Pancreas (tissue), 10 donors: ENCODE measurements at regions not wholly inside any gene's neighbourhood (a gene's known extent, or its start where the extent isn't known, plus 50 kb on each side); places are given as distances from the start of the nearest gene placed in this dataset.
A peak's percentile ranks its signal among the peaks of the same experiment; 100 is the strongest.

Experiments
- ATAC-seq, 4 donors: fragments of 200-7000 bp; cut with Tn5 transposase; one replicate each; pipeline versions ENCODE4 v1.8.0 to v1.9.1; 2020; ENCODE audit warnings: mild to moderate bottlenecking in 4 of 4, moderate library complexity in 4 of 4
- DNase-seq, 6 donors: peaks; one replicate each; pipeline ENCODE4 v3.0.0-alpha.2; 2020
- FAIRE-seq: peaks from 2 replicates; lab custom pipeline; 2012; peaks lifted over from hg19 to GRCh38; lab: Jason Lieb, UNC
- H3K27ac ChIP-seq, 4 donors: fragments of 200-600 bp; sonication (generic); 1 replicate in 3 of 4; 2 replicates in 1 of 4; pipeline versions ENCODE4 v1.5.0 to v1.8.0; 2020
- H3K27me3 ChIP-seq, 4 donors: fragments of 200-600 bp; one replicate each; pipeline ENCODE4 v1.8.0; 2021
- H3K36me3 ChIP-seq, 3 donors: fragments of 200-600 bp; sonication (generic) in 1 of 3; one replicate each; pipeline versions ENCODE4 v1.5.0 to v1.8.0; 2020 to 2021
- H3K4me1 ChIP-seq, 3 donors: fragments of 200-600 bp; one replicate each; pipeline ENCODE4 v1.8.0; 2021
- H3K4me3 ChIP-seq, 4 donors: fragments of 200-600 bp; sonication (generic) in 2 of 4; one replicate each; pipeline versions ENCODE4 v1.5.0 to v1.8.0; 2020 to 2021
- H3K9me3 ChIP-seq, 4 donors: fragments of 200-600 bp; one replicate each; pipeline ENCODE4 v1.8.0; 2021
- WGBS, 2 donors: extraction: QIAGEN DNeasy Blood & Tissue Kit; methylation state at CpG; one replicate each; pipeline ENCODE4 v1.1.7; 2013; 5-methylcytosine and 5-hydroxymethylcytosine counted together
- intact Hi-C, 3 donors: fragments of 100-400 bp; cut with DNase I; formaldehyde crosslinking; loops; one replicate each; pipeline versions ENCODE4 v1.11.1 to v1.14.2; 2022
- TF ChIP-seq, protein P1 (sequence below), 4 donors: fragments of 200-600 bp; sonication (generic) in 3 of 4; IDR thresholded peaks; one replicate each; pipeline versions ENCODE4 v1.5.0 to v1.8.0; 2021; ENCODE audit warnings: antibody characterized with exemption in 4 of 4
- donor health status: healthy with polysubstance abuse.
- donor health status: DM: no; HTN: no; CAD: no; lungs with moderate emphysema.
- donor health status: DM: no; HTN: no; CAD: no.
- donor health status: control.
- donor health status: control.
- donor health status: Bipolar disorder and iron deficiency.
- donor health status: DM: yes; HTN: yes; CAD: no.
- donor health status: DM: no; HTN: no; CAD: no.
- donor health status: DM: no; HTN: no; CAD: no.
- donor health status: DM: yes; HTN: yes; CAD: no.

DNA sequence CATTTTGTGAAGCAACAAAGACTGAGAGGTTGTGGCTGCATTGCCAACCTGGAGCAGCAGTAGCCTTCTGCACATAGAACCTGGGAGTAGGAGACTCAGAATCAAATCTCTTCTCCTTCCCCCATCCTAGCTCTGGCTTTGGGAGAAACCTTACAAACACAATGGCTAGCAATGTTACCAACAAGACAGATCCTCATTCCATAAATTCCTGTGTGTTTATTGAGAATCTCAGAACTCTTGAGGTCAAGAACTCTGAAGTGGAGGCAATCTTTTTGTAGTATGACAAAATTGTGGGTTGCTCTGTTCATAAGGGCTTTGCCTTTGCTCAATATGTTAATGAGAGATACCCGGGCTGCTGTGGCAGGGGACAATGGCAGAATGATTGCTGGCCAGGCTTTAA, 406.7 kb upstream of the SPANXN1 start:
- WGBS, 2 donors = 10 to 23% methylated on average over 1 of the region's 1 CpG

DNA sequence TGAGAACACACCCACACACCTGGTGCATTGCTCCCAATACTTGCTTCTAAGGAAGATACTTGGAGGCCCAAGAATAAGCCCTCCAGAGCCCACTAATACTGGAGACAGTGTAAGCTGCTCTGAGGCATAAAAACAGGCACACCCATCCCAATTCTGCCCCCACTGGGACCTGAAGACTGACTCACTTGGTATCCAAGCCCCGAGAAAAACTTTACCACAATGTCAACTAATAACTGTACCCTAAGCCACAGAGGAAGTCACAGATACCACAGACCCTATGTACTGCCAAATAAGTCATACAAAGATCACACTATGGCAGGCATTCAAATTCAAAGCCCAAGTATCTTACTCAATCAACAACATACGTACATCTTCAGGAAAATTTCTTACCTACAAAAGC, 398.2 kb upstream of the SPANXN1 start:
- ATAC-seq (no peak), FAIRE-seq (no peak), DNase-seq (no peak)
- H3K27me3 ChIP-seq = no peaks in the 10 kb centered on the region
- intact Hi-C loops = no loop called here
- H3K36me3 ChIP-seq = no peaks in the 10 kb centered on the region
- no peaks in the 10 kb centered on the region for H3K4me1 ChIP-seq
- TF ChIP-seq, protein P1, sequence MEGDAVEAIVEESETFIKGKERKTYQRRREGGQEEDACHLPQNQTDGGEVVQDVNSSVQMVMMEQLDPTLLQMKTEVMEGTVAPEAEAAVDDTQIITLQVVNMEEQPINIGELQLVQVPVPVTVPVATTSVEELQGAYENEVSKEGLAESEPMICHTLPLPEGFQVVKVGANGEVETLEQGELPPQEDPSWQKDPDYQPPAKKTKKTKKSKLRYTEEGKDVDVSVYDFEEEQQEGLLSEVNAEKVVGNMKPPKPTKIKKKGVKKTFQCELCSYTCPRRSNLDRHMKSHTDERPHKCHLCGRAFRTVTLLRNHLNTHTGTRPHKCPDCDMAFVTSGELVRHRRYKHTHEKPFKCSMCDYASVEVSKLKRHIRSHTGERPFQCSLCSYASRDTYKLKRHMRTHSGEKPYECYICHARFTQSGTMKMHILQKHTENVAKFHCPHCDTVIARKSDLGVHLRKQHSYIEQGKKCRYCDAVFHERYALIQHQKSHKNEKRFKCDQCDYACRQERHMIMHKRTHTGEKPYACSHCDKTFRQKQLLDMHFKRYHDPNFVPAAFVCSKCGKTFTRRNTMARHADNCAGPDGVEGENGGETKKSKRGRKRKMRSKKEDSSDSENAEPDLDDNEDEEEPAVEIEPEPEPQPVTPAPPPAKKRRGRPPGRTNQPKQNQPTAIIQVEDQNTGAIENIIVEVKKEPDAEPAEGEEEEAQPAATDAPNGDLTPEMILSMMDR (IDR thresholded peaks at IDR 0.05) = no peak
- H3K9me3 ChIP-seq = no peaks in the 10 kb centered on the region
- 43 to 55% methylated on average over 2 of the region's 2 CpGs for WGBS, 2 donors
- H3K27ac ChIP-seq = no peak overlapping the region
- no peak overlapping the region for H3K4me3 ChIP-seq

More for the DNA sequence above, 406.7 kb upstream of the SPANXN1 start:
- Histone ChIP-seq H3K27me3 (no peaks in the 10 kb centered on the region), H3K9me3 (no peaks in the 10 kb centered on the region), H3K27ac (no peak overlapping the region), H3K4me1 (no peaks in the 10 kb centered on the region), H3K4me3 (no peak overlapping the region), H3K36me3 (no peaks in the 10 kb centered on the region)
- ATAC-seq (no peak), DNase-seq (no peak), FAIRE-seq (no peak)
- TF ChIP-seq, protein P1 (IDR thresholded peaks at IDR 0.05) = no peak
- intact Hi-C loops = no loop called here

DNA sequence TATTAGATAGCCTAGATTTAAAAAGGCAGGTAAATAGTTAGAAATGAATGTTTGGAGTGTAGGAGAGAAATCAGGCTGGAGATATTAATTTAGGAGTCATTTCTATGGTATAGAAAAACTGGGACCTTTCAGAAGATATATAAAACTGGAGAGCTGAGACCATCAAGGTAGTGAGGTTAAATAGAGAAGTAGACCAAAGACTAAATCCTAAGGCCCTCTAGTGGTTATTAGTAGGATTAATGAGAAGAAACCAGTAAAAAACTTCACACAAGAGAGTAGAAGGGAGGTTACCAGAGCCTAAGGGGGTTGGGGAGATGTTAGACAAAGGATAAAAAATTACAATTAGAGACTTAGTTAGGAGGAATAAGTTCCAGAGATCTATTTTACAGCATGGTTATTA, 351.0 kb upstream of the SPANXN1 start:
- no peaks in the 10 kb centered on the region for H3K4me1 ChIP-seq
- peaks cover 0 to 6% (median 0%) of the 10 kb centered on the region in 4 donors for H3K27me3 ChIP-seq
- no peaks in the 10 kb centered on the region for H3K9me3 ChIP-seq
- FAIRE-seq = peak; percentile 9
- TF ChIP-seq, protein P1 (IDR thresholded peaks at IDR 0.05) = no peak
- no peak for ATAC-seq
- intact Hi-C loops = no loop called here
- DNase-seq = no peak
- no peak overlapping the region for H3K27ac ChIP-seq
- H3K4me3 ChIP-seq = no peak overlapping the region
- H3K36me3 ChIP-seq = no peaks in the 10 kb centered on the region

DNA sequence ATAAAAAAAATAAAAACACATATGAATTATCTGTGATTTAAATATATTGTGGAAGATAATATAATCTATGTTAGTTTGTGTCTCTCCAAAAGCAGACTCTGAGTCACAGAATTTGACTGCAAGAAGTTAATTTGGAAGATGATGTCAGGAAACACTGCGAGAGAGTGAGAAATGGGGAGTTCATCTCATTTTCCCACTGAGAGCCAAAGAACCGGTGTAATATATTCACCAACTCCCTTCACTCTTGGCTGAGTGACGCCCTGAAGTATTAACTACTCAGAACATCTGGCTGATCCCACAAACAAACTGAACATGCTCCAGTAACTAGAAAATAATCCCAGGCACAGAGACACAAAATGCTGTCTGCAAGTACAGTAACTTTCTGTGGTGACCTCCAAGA, 345.8 kb upstream of the SPANXN1 start:
- FAIRE-seq (no peak), ATAC-seq (no peak), DNase-seq (no peak)
- Histone ChIP-seq H3K36me3 (no peaks in the 10 kb centered on the region), H3K4me1 (no peaks in the 10 kb centered on the region), H3K27ac (no peak overlapping the region), H3K9me3 (no peaks in the 10 kb centered on the region), H3K27me3 (peaks cover 0 to 6% (median 0%) of the 10 kb centered on the region in 4 donors), H3K4me3 (no peak overlapping the region)
- WGBS, 2 donors = 53 to 55% methylated on average over 3 of the region's 3 CpGs
- intact Hi-C loops = no loop called here
- TF ChIP-seq, protein P1 (IDR thresholded peaks at IDR 0.05) = no peak

DNA sequence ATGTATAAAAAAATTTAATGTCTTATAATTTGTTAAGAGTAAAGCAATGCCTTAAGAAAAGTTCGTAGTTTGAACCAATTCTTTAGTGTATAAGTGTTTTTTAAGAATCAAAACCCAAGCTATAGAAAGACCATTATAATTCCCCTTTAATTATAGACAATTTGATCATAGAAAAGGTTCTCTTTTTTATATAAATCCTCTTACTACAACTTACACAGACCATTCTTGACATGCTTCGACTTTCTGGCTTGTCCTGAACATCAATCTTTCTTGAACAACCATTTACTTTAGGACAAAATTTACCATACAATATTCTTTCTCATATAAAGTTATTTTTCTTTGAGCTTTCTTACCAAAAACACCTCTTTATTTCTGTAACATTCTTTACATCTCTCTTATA, 330.5 kb upstream of the SPANXN1 start:
- H3K27me3 ChIP-seq = peaks cover 0 to 6% (median 0%) of the 10 kb centered on the region in 4 donors
- H3K4me3 ChIP-seq = no peak overlapping the region
- FAIRE-seq = peak; percentile 77
- no peaks in the 10 kb centered on the region for H3K36me3 ChIP-seq
- no peak for DNase-seq
- WGBS, 2 donors = 13 to 21% methylated on average over 2 of the region's 2 CpGs
- intact Hi-C loops = no loop called here
- no peaks in the 10 kb centered on the region for H3K4me1 ChIP-seq
- TF ChIP-seq, protein P1 (IDR thresholded peaks at IDR 0.05) = no peak
- no peak for ATAC-seq
- no peak overlapping the region for H3K27ac ChIP-seq
- H3K9me3 ChIP-seq = no peaks in the 10 kb centered on the region
